ENCODE measurements at regions not wholly inside any gene's neighbourhood (a gene's known extent, or its start where the extent isn't known, plus 50 kb on each side); places are given as distances from the start of the nearest gene placed in this dataset.

GRCh38 chr14:87866116-87866515, 126.9 kb downstream of the GALC start:
- TF ChIP-seq CTCF (IDR thresholded peaks at IDR 0.05; ENCODE audit: extremely low read depth, missing control alignments), result no peak
- DNase-seq (ENCODE audit: low spot score), result no peak

- DNase-seq (ENCODE audit: low spot score), result no peak
- no peak for TF ChIP-seq CTCF (IDR thresholded peaks at IDR 0.05; ENCODE audit: extremely low read depth, missing control alignments)
Measured at GRCh38 chr14:87864356-87865270, 128.4 kb downstream of the GALC start.

GRCh38 chr14:87863047-87863446, 129.9 kb downstream of the GALC start:
- no peak for TF ChIP-seq CTCF (IDR thresholded peaks at IDR 0.05; ENCODE audit: extremely low read depth, missing control alignments)
- DNase-seq (ENCODE audit: low spot score), result no peak

GRCh38 chr14:87852107-87852506, 140.9 kb downstream of the GALC start:
- no peak for DNase-seq (ENCODE audit: low spot score)
- no peak for TF ChIP-seq CTCF (IDR thresholded peaks at IDR 0.05; ENCODE audit: extremely low read depth, missing control alignments)

DNA sequence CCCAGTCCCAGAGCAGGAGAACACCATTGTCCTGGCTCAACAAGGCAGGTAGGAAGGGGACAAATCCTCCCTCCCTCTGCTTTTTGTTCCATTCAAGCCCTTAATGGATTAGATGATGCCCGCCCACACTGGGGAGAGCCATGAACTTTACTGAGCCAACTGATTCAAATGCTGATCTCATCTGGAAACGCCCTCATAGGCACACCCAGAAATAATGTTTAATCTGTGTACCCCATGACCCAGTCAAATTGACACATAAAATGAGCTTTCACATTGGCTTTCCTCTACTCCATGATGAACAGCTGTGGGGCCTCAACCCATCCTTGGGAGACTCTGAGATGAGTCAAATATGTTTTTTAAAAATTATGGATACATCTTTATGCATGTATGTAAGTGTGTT, 141.8 kb downstream of the GALC start:
- no peak for TF ChIP-seq CTCF (IDR thresholded peaks at IDR 0.05; ENCODE audit: extremely low read depth, missing control alignments)
- no peak for DNase-seq (ENCODE audit: low spot score)

DNA sequence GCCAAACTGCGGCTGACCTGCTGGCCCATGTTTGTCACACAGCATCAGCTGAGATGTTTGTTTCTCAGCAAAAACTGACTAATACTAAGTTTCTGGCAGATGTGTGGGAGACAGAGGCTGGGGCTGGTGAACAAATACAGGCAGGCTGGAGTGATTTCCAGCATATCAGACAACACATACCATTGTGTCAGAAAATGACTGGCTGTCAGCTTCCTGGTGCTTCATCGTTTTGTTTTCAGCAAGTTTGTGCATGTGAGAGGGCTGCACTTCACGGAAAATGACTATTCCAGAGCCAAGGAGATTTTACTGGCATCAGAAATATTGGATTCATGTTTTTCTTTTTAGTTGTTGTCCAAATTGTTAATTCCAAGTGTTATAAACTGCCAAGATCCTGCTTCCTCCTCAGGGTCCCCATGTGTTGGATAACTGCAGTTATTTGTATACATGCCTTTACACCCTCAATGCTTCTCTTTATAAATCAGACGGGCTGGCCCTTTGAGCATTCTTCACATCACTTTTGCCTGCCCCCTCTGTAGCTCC, 145.7 kb downstream of the GALC start:
- DNase-seq (ENCODE audit: low spot score), result no peak
- TF ChIP-seq CTCF (IDR thresholded peaks at IDR 0.05; ENCODE audit: extremely low read depth, missing control alignments), result no peak

DNA sequence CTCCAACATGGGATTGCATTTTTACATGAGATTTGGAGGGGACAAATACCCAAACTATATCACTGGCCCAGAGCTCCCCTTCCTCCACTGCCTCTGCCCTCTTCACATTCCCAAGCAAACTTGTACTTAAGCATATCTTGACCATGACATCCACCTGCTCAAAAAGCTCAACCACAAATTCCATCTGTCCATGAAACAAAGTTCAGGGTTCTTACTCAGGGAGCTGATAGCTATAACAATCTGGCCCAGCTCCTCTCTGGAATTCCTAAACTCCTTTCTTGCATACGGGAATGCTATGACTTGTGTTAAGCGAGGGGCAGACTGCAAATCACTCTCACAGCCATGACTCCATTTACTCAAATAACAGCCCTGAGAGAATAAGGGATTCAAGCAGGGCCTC, 152.1 kb downstream of the GALC start:
- no peak for DNase-seq (ENCODE audit: low spot score)
- no peak for TF ChIP-seq CTCF (IDR thresholded peaks at IDR 0.05; ENCODE audit: extremely low read depth, missing control alignments)
